G401 (cell line): ENCODE measurements at regions not wholly inside any gene's neighbourhood (a gene's known extent, or its start where the extent isn't known, plus 50 kb on each side); places are given as distances from the start of the nearest gene placed in this dataset.
A peak's percentile ranks its signal among the peaks of the same experiment; 100 is the strongest.
"Not testable (repeated sequence)": the region's sequence is repeated elsewhere in the genome, so short reads cannot be mapped to it uniquely, and the experiment has no call there.

Experiments
- DNase-seq: peaks from one replicate; pipeline ENCODE4 v3.0.0-alpha.2; 2015; ENCODE audit warnings: low spot score
- in situ Hi-C: cut with HindIII; loops from 2 replicates; pipeline ENCODE4 v1.10.0; 2016; ENCODE audit warnings: low sequenced_read_pairs, mixed read lengths

DNA sequence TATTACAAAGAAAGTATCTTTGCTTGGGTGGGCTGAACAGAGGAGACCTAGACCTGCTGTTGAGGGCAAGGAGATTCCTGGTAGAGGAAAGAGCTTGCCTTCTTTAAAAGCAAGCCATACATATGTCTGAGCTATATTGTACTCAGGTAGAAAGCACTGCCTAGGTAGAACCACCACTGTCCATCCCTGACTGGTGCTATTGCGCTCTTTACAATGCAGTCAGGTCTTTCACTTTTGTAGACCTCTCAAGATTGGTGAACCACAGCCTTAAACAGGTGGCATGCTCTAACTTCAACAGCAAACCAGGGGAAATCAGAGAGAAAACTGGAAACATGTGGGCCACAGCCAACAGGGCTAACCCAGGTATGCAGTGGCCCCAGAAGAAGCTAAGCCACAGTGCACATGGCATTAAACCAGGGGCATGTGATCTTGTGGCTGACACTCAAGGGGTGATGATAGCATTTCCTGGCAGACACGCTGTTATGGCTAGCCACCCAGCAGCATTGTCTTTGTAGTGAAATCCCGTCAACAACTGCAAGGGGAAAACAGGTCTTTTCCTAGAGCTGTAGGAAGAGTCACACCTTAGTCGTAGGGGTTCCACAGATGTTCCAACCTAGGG is 253.9 kb upstream of the PCSK5 start:
- in situ Hi-C loops, result no loop called here
- no peak for DNase-seq

GRCh38 chr9:75639971-75640610 is 250.4 kb upstream of the PCSK5 start:
- in situ Hi-C loops, result no loop called here
- DNase-seq, result peak; percentile 1

DNA sequence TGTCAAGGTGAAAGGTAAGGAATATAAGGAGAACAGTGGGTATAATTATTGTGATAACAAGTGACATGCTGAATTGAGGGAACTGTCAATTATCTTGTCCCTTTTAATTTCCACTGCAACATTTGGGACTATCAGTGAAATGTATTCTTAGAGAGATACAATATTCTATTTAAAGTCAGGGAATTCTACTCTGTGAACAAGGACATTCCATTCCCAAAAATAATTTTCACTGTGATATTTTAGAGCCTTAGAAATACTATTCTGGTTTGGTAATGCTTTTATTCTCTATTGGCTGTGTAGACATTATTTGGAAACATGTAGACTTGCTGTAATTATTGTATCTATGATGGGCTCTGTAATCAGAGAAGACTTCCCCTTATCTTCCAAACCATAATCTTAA is 248.0 kb upstream of the PCSK5 start:
- in situ Hi-C loops, result no loop called here
- no peak for DNase-seq

GRCh38 chr9:75644649-75645048 is 245.8 kb upstream of the PCSK5 start:
- in situ Hi-C loops, result no loop called here
- no peak for DNase-seq

- in situ Hi-C loops, result no loop called here
Measured at GRCh38 chr9:75648034-75648433, 242.4 kb upstream of the PCSK5 start.

DNA sequence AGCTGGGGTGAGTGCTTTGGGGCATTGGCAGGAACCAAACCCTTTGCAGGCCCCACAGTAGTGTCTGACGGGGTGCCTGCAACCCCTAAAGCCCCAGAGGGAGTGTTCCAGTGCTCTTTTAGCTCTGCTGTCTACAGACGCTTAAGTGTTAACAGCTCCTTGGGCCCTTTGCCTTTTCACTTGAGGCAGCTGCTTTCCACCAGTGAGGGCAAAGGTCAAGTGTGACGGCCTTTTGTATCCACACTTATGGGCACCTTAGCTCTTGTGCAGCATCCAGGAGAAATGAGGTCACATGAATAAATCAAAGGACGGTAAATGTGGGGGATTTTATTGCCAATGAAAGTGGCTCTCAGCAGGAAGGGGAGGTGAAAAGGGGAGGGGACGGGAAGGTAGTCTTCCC is 241.4 kb upstream of the PCSK5 start:
- in situ Hi-C loops, result no loop called here
- DNase-seq, result no peak

More at GRCh38 chr9:75648034-75648433, 242.4 kb upstream of the PCSK5 start:
- no peak for DNase-seq

DNA sequence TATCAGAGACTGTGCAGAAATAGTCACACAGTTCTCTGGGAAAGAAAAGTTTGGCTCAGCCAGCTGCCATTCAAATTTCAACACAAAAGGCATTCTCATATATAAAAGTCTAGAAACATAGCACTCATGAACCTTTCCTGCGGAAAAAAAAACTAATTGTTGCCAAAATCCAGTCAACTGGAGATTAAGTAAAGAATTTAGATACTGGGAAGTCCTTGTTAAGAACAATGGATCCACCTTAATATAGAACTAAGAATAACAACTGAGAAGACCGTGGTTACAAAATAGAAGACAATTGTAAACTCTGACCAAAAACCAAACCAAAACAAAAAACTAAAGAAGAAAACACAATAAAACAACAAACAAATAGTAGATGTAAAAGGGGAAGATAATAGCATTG is 238.8 kb upstream of the PCSK5 start:
- no peak for DNase-seq
- in situ Hi-C loops, result no loop called here

DNA sequence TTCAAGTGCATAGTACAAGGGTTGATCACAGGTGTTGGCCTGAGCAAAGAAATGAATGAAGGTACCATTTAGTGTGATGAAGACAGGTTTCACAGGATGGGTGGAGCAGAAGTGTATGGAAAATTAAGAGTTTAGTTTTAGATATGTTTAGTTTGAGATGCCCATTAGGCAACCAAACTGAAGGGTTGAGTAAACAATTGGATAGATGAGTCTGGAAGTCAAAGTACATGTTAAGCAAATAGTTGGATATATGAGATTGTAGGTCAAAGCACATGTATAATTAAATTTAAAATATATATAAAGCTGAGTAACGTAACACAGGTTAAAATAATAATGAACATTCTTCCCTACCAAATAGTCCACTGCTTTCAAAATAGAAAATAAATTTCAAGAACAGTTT is 237.1 kb upstream of the PCSK5 start:
- in situ Hi-C loops, result no loop called here
- no peak for DNase-seq

DNA sequence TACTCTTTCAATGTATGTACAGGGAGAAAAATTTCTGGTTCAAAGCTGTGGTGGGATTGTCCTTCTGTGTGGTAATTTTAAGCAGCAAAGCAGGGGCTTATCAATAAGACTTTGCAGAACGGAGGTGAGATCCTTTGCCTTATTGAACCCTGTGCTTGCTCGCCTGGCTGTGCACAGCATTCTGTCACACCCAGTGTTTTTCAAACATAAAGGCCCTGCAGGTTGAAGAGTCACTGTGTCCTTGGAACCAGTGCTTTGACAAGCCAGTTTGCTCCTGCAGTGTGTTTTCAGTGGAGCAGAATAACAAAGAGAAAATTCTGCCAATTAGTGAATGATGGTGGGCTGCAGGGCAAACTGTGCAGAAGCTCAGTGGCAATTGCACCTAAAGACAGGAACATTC is 236.7 kb upstream of the PCSK5 start:
- DNase-seq, result no peak
- in situ Hi-C loops, result no loop called here

DNA sequence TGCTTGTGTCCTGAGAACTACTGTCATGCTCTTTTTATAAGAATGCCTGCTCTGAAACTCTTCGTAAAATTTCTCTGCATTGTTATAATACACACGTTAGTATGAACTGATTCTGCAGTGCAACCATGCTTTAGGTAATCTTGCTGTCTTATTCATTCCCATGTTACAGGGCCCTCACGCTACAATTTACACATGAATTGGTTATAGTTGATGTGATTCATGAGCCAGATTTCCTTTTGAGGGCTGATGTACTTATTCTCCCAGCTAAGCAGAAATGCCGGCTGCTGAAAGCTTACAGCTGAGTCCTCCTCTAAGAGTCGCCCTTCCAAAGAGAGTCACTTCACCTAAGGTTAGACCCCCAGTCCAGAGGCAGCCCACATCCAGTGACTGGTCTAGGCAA is 233.5 kb upstream of the PCSK5 start:
- no peak for DNase-seq
- in situ Hi-C loops, result no loop called here

- no peak for DNase-seq
- in situ Hi-C loops, result no loop called here
Measured at GRCh38 chr9:75658301-75658905, 232.1 kb upstream of the PCSK5 start.

- in situ Hi-C loops, result no loop called here
Measured at GRCh38 chr9:75664597-75664996, 225.9 kb upstream of the PCSK5 start.

DNA sequence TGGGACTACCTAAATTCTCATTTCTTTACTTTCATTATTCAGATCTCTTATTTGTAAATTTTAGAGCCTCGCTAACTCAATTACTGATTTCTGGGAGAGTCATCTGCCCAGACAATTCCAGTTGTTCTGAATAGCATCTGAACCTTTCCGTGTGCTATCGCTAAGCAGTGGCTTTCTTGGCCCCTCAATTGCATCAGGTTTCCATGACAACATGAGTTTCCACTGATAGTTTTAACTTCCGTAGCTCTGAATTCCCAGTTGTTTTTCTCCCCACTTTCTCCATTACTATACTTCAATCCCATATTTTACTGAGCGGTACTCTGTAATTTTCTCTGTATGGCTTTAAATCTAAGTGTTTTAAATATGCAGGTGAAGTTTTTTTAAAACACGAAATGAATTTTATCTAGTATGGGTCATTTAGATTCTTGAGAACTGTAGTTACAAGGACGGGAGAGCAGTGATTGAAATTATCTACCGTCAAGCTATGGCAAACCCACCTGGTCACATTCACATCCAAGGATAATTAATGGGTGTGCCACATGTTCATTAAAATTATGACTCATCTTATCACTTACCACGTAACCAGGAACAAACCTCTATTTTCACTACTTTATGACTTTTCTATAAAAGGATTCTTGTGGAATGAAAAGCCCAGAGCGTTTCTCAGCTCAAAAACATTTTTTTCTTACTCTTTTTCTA is 223.5 kb upstream of the PCSK5 start:
- in situ Hi-C loops, result no loop called here
- no peak for DNase-seq

More at GRCh38 chr9:75664597-75664996, 225.9 kb upstream of the PCSK5 start:
- DNase-seq, result no peak

GRCh38 chr9:75669721-75670120 is 220.8 kb upstream of the PCSK5 start:
- no peak for DNase-seq
- in situ Hi-C loops, result no loop called here

DNA sequence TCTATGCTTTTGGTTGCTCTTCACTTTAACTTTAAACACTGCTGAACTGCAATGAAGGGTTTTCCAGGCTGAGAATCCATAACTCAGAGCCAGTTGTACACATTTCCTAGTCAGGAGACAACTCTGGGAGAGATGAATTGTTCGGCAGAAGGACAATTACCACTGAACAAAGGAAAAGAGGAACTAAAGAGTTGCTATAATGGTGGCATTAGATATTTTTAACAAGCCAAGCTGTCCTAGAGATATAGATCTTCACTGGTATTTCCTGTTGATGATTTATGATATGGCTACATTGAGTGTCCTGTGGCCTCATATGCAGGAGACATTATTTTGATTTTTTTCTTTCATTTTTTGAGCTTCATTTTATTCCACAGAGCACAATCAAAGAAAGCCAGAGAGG is 219.1 kb upstream of the PCSK5 start:
- in situ Hi-C loops, result no loop called here
- no peak for DNase-seq

DNA sequence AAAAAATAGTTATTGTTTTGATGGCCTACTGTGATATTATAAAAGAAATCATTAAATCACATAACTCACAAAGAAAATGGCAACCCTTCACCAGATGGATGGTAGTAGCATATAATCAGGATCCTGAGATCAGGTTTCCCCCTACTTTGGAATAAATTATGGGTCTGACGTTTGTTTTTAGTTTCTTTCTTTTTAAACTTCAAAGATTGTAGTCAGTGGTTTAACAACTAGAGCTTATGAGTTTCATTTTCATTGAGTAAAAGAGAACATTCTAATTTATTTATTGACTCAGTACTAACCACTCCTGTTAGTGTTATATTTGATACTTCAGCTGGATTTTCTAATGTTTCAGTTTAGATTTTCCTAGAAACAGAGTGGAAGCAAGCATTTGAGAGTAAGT is 218.0 kb upstream of the PCSK5 start:
- DNase-seq, result no peak
- in situ Hi-C loops, result no loop called here

DNA sequence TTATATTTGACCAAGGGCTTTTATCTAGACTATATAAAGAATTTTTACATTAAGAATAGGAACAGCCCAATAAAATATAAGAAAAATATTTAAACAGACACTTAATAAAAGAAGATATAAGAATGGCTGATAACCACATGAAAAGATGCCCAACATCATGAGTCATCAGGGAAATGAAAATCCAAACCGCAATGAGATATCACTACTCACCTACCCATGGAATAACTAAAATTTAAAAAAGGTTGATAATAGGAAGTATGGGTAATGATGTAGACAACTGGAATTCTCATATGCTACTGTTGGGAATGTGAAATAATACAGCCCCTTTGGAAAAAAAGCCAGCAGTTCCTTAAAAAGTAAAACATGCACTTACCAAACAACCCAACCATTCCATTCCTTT is 206.9 kb upstream of the PCSK5 start:
- in situ Hi-C loops, result no loop called here
- no peak for DNase-seq

- no peak for DNase-seq
- in situ Hi-C loops, result no loop called here
Measured at GRCh38 chr9:75685062-75685461, 205.4 kb upstream of the PCSK5 start.

GRCh38 chr9:75687359-75687953 is 203.0 kb upstream of the PCSK5 start:
- in situ Hi-C loops, result no loop called here
- no peak for DNase-seq

GRCh38 chr9:75690551-75690950 is 199.9 kb upstream of the PCSK5 start:
- DNase-seq, in situ Hi-C loops: not testable (repeated sequence)
